K562 (cell line): ENCODE measurements at regions not wholly inside any gene's neighbourhood (a gene's known extent, or its start where the extent isn't known, plus 50 kb on each side); places are given as distances from the start of the nearest gene placed in this dataset.

Experiments
- CBX1 ChIP-seq: sonication (generic); IDR thresholded peaks from 2 replicates; pipeline ENCODE4 v1.6.1; 2016; ENCODE audit warnings: antibody characterized with exemption, low read depth, mild to moderate bottlenecking
- CBX2 ChIP-seq: fragments of 200-600 bp; sonication (generic); IDR thresholded peaks from one replicate; pipeline ENCODE4 v1.6.1; 2012; ENCODE audit warnings: mild to moderate bottlenecking, low read length, inconsistent platforms; ENCODE audit not compliant: insufficient read depth, poor library complexity, severe bottlenecking
- EZH2 ChIP-seq: IDR thresholded peaks from 2 replicates; pipeline ENCODE4 v1.6.1; 2012; ENCODE audit warnings: low read depth, mild to moderate bottlenecking, inconsistent platforms, low read length, borderline replicate concordance
- GTF2F1 ChIP-seq: IDR thresholded peaks from 2 replicates; pipeline ENCODE4 v1.6.1; 2011; ENCODE audit warnings: low read depth, low read length, improper control_type of control experiment
- KLF6 ChIP-seq: fragments of 250-450 bp; sonication (Bioruptor Pico); IDR thresholded peaks from 2 replicates; pipeline ENCODE4 v1.4.0; 2020; ENCODE audit warnings: mild to moderate bottlenecking, moderate library complexity, borderline replicate concordance
- MAZ ChIP-seq, 2 experiments: fragments of 450-650 bp in 1 of 2; sonication (generic) in 1 of 2; formaldehyde crosslinking; IDR thresholded peaks in 1 of 2; conservative IDR thresholded peaks in 1 of 2; 2 replicates each; pipeline versions ENCODE4 v1.4.0 to v1.5.0; 2020; ENCODE audit warnings: mild to moderate bottlenecking in 1 of 2, missing genetic modification reagents in 1 of 2
- ZNF23 ChIP-seq: fragments of 250-450 bp; sonication (Bioruptor Pico); IDR thresholded peaks from 2 replicates; pipeline ENCODE4 v1.4.0; 2020; ENCODE audit warnings: mild to moderate bottlenecking
- ZNF274 ChIP-seq: IDR thresholded peaks from 2 replicates; pipeline ENCODE4 v1.6.1; 2011; ENCODE audit warnings: low read depth, mild to moderate bottlenecking, low read length, moderate library complexity, borderline replicate concordance
- ZNF408 ChIP-seq: fragments of 250-450 bp; sonication (Bioruptor Pico); IDR thresholded peaks from 2 replicates; pipeline ENCODE4 v1.4.0; 2020; ENCODE audit warnings: low read depth, mild to moderate bottlenecking, moderate library complexity

- TF ChIP-seq CBX2, result no peak
- no peak for TF ChIP-seq CBX1
- no peak for TF ChIP-seq ZNF408 (CRISPR knock-in tag)
- TF ChIP-seq MAZ (CRISPR knock-in tag; conservative IDR thresholded peaks at IDR 0.05 in 1 of 2, IDR thresholded peaks at IDR 0.05 in 1 of 2), result no peak
- no peak for TF ChIP-seq GTF2F1
- no peak for TF ChIP-seq KLF6
- no peak for TF ChIP-seq ZNF274
- no peak for TF ChIP-seq EZH2
- TF ChIP-seq ZNF23 (CRISPR knock-in tag), result no peak
Observed at GRCh38 chr2:138269765-138270164, 231.8 kb upstream of the SPOPL start.
